GM13976 (cell line): ENCODE measurements at regions not wholly inside any gene's neighbourhood (a gene's known extent, or its start where the extent isn't known, plus 50 kb on each side); places are given as distances from the start of the nearest gene placed in this dataset.

Experiments used
- DNase-seq: peaks from one replicate; pipeline ENCODE4 v3.0.0; 2012; ENCODE audit warnings: low spot score
- CTCF ChIP-seq: IDR thresholded peaks from 2 replicates; pipeline ENCODE4 v1.5.1; 2012; ENCODE audit warnings: borderline replicate concordance, mild to moderate bottlenecking; ENCODE audit not compliant: insufficient read depth; ENCODE audit errors: extremely low read depth, missing control alignments, control extremely low read depth
- in situ Hi-C: fragments of 300-500 bp; cut with MboI; formaldehyde crosslinking; loops from one replicate; pipeline ENCODE4 v1.12.0; 2022; ENCODE audit warnings: low sequenced_read_pairs, mixed read lengths, inconsistent platforms; ENCODE audit not compliant: unreplicated experiment

- DNase-seq: no peak
- in situ Hi-C loops: no loop called here
- no peak for TF ChIP-seq CTCF
Observed at GRCh38 chr2:75251896-75252295, 52.6 kb upstream of the TACR1 start.
